Omental fat pad (tissue), 3 donors: ENCODE measurements at regions not wholly inside any gene's neighbourhood (a gene's known extent, or its start where the extent isn't known, plus 50 kb on each side); places are given as distances from the start of the nearest gene placed in this dataset.

ENCODE experiments used
- ATAC-seq: fragments of 150-250 bp; one replicate; pipeline ENCODE4 v1.9.1; 2016; ENCODE audit warnings: mild to moderate bottlenecking, moderate library complexity; ENCODE audit not compliant: low FRiP score
- DNase-seq: peaks from one replicate; pipeline ENCODE4 v3.0.0-alpha.2; 2019; ENCODE audit warnings: low spot score
- CTCF ChIP-seq, 3 donors: fragments of 450-650 bp; IDR thresholded peaks; one replicate each; pipeline ENCODE4 v1.5.1; 2016 to 2017; ENCODE audit warnings: antibody characterized with exemption in 3 of 3, mild to moderate bottlenecking in 3 of 3, moderate library complexity in 2 of 3

- no peak for DNase-seq
- no peak for ATAC-seq
- no peak for TF ChIP-seq CTCF (IDR thresholded peaks at IDR 0.05)
Observed at GRCh38 chr5:2160811-2161210, 278.1 kb upstream of the IRX4 start.

- ATAC-seq (peak; percentile 45), DNase-seq (no peak)
- no peak for TF ChIP-seq CTCF (IDR thresholded peaks at IDR 0.05)
Observed at GRCh38 chr5:2158767-2159166, 276.0 kb upstream of the IRX4 start.

GRCh38 chr5:2158109-2158508, 275.4 kb upstream of the IRX4 start:
- ATAC-seq, result no peak

GRCh38 chr5:2157372-2157771, 274.6 kb upstream of the IRX4 start:
- DNase-seq, result no peak
- ATAC-seq, result no peak
- TF ChIP-seq CTCF (IDR thresholded peaks at IDR 0.05), result no peak

More at GRCh38 chr5:2158109-2158508, 275.4 kb upstream of the IRX4 start:
- TF ChIP-seq CTCF (IDR thresholded peaks at IDR 0.05), result no peak
- no peak for DNase-seq

- no peak for ATAC-seq
Observed at GRCh38 chr5:2156358-2157059, 273.8 kb upstream of the IRX4 start.

GRCh38 chr5:2155556-2155955, 272.8 kb upstream of the IRX4 start:
- DNase-seq (no peak), ATAC-seq (no peak)
- no peak for TF ChIP-seq CTCF (IDR thresholded peaks at IDR 0.05)

More at GRCh38 chr5:2156358-2157059, 273.8 kb upstream of the IRX4 start:
- no peak for TF ChIP-seq CTCF (IDR thresholded peaks at IDR 0.05)
- no peak for DNase-seq

GRCh38 chr5:2153802-2154201, 271.1 kb upstream of the IRX4 start:
- no peak for DNase-seq

More at GRCh38 chr5:2153802-2154201, 271.1 kb upstream of the IRX4 start:
- ATAC-seq, result no peak
- TF ChIP-seq CTCF (IDR thresholded peaks at IDR 0.05), result no peak
